Fibroblast of villous mesenchyme (primary cell): ENCODE measurements at regions not wholly inside any gene's neighbourhood (a gene's known extent, or its start where the extent isn't known, plus 50 kb on each side); places are given as distances from the start of the nearest gene placed in this dataset.

Experiments
- DNase-seq: peaks from one replicate; pipeline ENCODE4 v3.0.0-alpha.2; 2010; ENCODE audit warnings: low read depth
- H3K4me3 ChIP-seq: 2 replicates; pipeline ENCODE4 v1.5.1; 2011; ENCODE audit warnings: low read depth, mild to moderate bottlenecking, low read length
- CTCF ChIP-seq: IDR thresholded peaks from 2 replicates; pipeline ENCODE4 v1.5.1; 2012; ENCODE audit warnings: low read depth, mild to moderate bottlenecking, low read length; ENCODE audit not compliant: insufficient read depth

GRCh38 chr2:82000606-82001005, 1696.1 kb upstream of the LRRTM1 start:
- TF ChIP-seq CTCF, result no peak
- no peak for DNase-seq
- no peak overlapping the region for H3K4me3 ChIP-seq

GRCh38 chr2:81996332-81996731, 1691.8 kb upstream of the LRRTM1 start:
- no peak for DNase-seq
- no peak for TF ChIP-seq CTCF
- no peak overlapping the region for H3K4me3 ChIP-seq

- H3K4me3 ChIP-seq, result no peak overlapping the region
- TF ChIP-seq CTCF, result no peak
- no peak for DNase-seq
Measured at GRCh38 chr2:81991282-81991681, 1686.7 kb upstream of the LRRTM1 start.

- no peak for TF ChIP-seq CTCF
- no peak for DNase-seq
- no peak overlapping the region for H3K4me3 ChIP-seq
Measured at GRCh38 chr2:81987370-81987769, 1682.8 kb upstream of the LRRTM1 start.

GRCh38 chr2:81984969-81985637, 1680.6 kb upstream of the LRRTM1 start:
- TF ChIP-seq CTCF, result no peak
- DNase-seq, result no peak
- H3K4me3 ChIP-seq, result no peak overlapping the region

GRCh38 chr2:81981585-81981984, 1677.0 kb upstream of the LRRTM1 start:
- no peak for DNase-seq
- H3K4me3 ChIP-seq, result no peak overlapping the region
- no peak for TF ChIP-seq CTCF

- no peak for DNase-seq
- H3K4me3 ChIP-seq, result no peak overlapping the region
- no peak for TF ChIP-seq CTCF
Measured at GRCh38 chr2:81979086-81979485, 1674.5 kb upstream of the LRRTM1 start.
